Activated CD4-positive, CD25-positive, alpha-beta regulatory T cell treated with anti-CD3 and anti-CD28 coated beads, Interleukin-2, amount 50 U/mL, for 16 hours (primary cell): ENCODE measurements at regions not wholly inside any gene's neighbourhood (a gene's known extent, or its start where the extent isn't known, plus 50 kb on each side); places are given as distances from the start of the nearest gene placed in this dataset.

ENCODE experiments used
- DNase-seq: peaks from one replicate; pipeline ENCODE4 v3.0.0-alpha.2; 2020; ENCODE audit warnings: low read depth, low spot score

GRCh38 chr14:66351310-66351709 is 134.9 kb upstream of the CCDC196 start:
- DNase-seq: no peak

- DNase-seq: no peak
Observed at GRCh38 chr14:66359500-66359899, 126.7 kb upstream of the CCDC196 start.

- DNase-seq: no peak
Observed at GRCh38 chr14:66360366-66360926, 125.7 kb upstream of the CCDC196 start.

- DNase-seq: no peak
Observed at GRCh38 chr14:66361013-66361412, 125.2 kb upstream of the CCDC196 start.

- no peak for DNase-seq
Observed at GRCh38 chr14:66365388-66365787, 120.8 kb upstream of the CCDC196 start.

GRCh38 chr14:66369157-66369697 is 116.9 kb upstream of the CCDC196 start:
- no peak for DNase-seq

- no peak for DNase-seq
Observed at GRCh38 chr14:66371776-66372175, 114.4 kb upstream of the CCDC196 start.

GRCh38 chr14:66375046-66375964 is 110.9 kb upstream of the CCDC196 start:
- DNase-seq: no peak

- DNase-seq: no peak
Observed at GRCh38 chr14:66377574-66377973, 108.6 kb upstream of the CCDC196 start.

- DNase-seq: no peak
Observed at GRCh38 chr14:66378712-66379505, 107.3 kb upstream of the CCDC196 start.

- no peak for DNase-seq
Observed at GRCh38 chr14:66380143-66380542, 106.0 kb upstream of the CCDC196 start.

- no peak for DNase-seq
Observed at GRCh38 chr14:66381755-66382154, 104.4 kb upstream of the CCDC196 start.

- no peak for DNase-seq
Observed at GRCh38 chr14:66383257-66383656, 102.9 kb upstream of the CCDC196 start.

- DNase-seq: no peak
Observed at GRCh38 chr14:66383771-66384170, 102.4 kb upstream of the CCDC196 start.

- DNase-seq: no peak
Observed at GRCh38 chr14:66388516-66388915, 97.7 kb upstream of the CCDC196 start.

GRCh38 chr14:66389481-66389880 is 96.7 kb upstream of the CCDC196 start:
- DNase-seq: no peak

- no peak for DNase-seq
Observed at GRCh38 chr14:66395300-66395699, 90.9 kb upstream of the CCDC196 start.

GRCh38 chr14:66396164-66396563 is 90.0 kb upstream of the CCDC196 start:
- DNase-seq: no peak

- DNase-seq: no peak
Observed at GRCh38 chr14:66398437-66398836, 87.7 kb upstream of the CCDC196 start.

- no peak for DNase-seq
Observed at GRCh38 chr14:66401449-66402095, 84.6 kb upstream of the CCDC196 start.

GRCh38 chr14:66403183-66403582 is 83.0 kb upstream of the CCDC196 start:
- no peak for DNase-seq
